ENCODE measurements at regions not wholly inside any gene's neighbourhood (a gene's known extent, or its start where the extent isn't known, plus 50 kb on each side); places are given as distances from the start of the nearest gene placed in this dataset.
A peak's percentile ranks its signal among the peaks of the same experiment; 100 is the strongest.

DNA sequence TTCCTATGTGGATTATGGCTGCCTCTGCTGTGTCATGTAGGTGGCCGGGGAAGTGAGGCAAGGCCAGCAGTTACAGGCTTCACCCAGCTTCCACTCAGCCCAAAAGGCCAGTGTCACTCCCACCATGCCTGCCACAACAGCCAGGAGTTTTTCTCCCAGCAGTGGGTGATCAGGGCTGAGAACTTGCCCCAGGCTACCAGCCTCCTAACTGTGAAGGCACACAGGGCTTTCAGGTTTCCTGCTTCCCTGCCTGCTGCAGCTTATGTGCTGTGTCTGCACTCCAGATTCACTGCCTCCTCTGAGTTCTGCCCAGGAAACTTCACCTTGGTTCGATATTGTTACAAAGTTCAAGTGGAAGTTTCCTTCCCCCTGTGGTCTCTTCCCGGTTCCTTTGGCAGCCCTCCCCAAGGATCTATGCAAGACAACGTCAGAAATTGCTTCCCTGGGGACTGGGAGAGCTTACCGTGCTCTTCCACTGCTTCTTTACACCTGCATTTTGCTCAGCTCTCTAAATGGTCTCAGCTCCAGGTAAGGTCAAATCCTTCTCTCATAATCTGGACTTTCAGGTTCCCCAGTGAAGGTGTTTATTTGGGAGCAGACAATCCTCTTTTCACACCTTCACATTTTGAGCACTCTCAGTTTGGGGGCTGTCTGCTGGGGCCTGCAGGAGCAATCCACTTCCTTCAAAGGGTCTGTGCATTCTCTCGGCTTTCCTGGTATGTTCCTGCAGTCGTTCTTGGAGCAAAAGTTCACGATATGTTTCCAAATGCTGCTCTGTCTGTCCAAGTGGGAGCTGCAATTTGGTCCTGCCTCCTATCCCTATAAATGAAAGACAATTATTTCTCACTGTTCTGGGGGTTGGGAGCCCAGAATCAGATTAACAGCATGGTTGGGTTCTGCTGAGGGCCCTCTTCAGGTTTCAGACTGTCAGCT is 1730.1 kb upstream of the PRR20A start:
- no peak for ATAC-seq (replicated peaks in 6 of 8)
- H3K27ac ChIP-seq, result no peak overlapping the region
- WGBS, 10 experiments, result 0 to 92% (median 59%) methylated on average over 1 to 6 of the region's 8 CpGs; no CpG with 5 or more reads in 1 of the 10 experiments
- in situ Hi-C loops (cut with MboI; ENCODE audit: low pct_unique_long_range_greater_than_20kb in 2 of 9, low sequenced_read_pairs in 9 of 9, unreplicated experiment in 9 of 9), result no loop called here
- H3K4me3 ChIP-seq, result no peak overlapping the region
- H3K4me1 ChIP-seq (replicated peaks in 1 of 2), result no peaks in the 10 kb centered on the region

DNA sequence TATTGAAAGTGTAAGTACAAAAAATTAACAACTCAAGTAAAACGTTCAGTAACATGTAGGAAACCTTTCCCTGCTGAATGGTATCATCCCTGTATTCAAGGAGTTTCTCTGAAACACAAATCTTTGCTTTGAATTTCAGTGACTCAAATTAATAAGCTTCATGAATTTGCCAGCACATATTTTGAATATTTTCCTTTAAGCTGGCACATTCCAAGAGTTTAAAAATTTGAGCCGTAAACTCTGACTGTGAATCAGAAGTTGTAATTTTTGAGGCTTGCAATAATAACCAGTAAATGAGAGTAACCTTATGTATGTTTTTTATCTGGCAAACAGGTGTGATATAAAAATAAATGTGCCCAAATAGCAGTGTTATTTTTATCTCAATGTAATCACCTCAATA is 1722.6 kb upstream of the PRR20A start:
- H3K27ac ChIP-seq, result no peak overlapping the region
- WGBS, 10 experiments, result 0 to 94% (median 40%) methylated on average over 1 to 2 of the region's 2 CpGs; no CpG with 5 or more reads in 1 of the 10 experiments
- ATAC-seq (replicated peaks in 6 of 8), result no peak
- H3K4me3 ChIP-seq, result no peak overlapping the region
- H3K4me1 ChIP-seq (replicated peaks in 1 of 2), result peaks cover 0 to 4% of the 10 kb centered on the region in 2 donors
- in situ Hi-C loops (cut with MboI; ENCODE audit: low pct_unique_long_range_greater_than_20kb in 2 of 9, low sequenced_read_pairs in 9 of 9, unreplicated experiment in 9 of 9), result no loop called here

DNA sequence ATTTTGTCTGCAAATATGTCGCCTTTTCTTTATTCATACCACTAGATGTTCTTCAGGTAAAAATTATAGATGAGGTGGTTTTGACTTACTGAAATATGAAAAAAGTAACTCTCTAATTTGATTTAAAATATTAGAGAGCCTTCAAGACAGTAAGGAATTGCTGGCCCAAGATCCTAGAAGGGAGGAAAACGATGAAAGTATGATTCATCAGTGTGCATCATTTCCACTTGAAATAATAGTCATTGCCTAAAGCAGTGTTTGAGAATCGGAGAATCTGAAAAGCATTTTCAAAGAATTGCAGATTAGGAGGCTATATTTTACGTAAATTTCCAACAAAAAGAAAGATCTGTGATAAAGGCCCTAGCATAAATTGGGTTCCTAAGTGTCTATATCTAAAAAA is 1707.9 kb upstream of the PRR20A start:
- Histone ChIP-seq H3K27ac (no peak overlapping the region), H3K4me1 (replicated peaks in 1 of 2) (peaks cover 0 to 4% of the 10 kb centered on the region in 2 donors), H3K4me3 (no peak overlapping the region)
- no peak for ATAC-seq (replicated peaks in 6 of 8)
- WGBS, 10 experiments, result 5 to 100% (median 60%) methylated on average over 1 to 4 of the region's 4 CpGs
- in situ Hi-C loops (cut with MboI; ENCODE audit: low pct_unique_long_range_greater_than_20kb in 2 of 9, low sequenced_read_pairs in 9 of 9, unreplicated experiment in 9 of 9), result no loop called here

DNA sequence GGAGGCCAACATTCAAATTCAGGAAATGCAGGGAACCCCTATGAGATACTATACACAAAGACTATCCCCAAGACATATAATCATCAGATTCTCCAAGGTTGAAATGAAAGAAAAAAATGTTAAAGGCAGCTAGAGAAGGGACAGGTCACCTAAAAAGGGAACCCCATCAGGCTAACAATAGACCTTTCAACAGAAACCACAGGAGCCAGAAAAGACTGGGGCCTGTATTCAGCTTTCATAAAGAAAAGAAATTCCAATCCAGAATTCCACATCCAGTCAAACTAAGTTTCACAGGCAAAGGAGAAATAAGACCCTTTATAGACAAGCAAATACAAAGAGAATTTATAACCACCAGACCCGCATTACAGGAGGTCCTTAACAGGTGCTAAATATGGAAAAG is 1703.6 kb upstream of the PRR20A start:
- no peak for ATAC-seq (replicated peaks in 6 of 8)
- Histone ChIP-seq H3K4me1 (replicated peaks in 1 of 2) (peaks cover 0 to 4% of the 10 kb centered on the region in 2 donors), H3K4me3 (no peak overlapping the region), H3K27ac (no peak overlapping the region)
- in situ Hi-C loops (cut with MboI; ENCODE audit: low pct_unique_long_range_greater_than_20kb in 2 of 9, low sequenced_read_pairs in 9 of 9, unreplicated experiment in 9 of 9), result no loop called here
- WGBS, 10 experiments, result 0 to 100% (median 29%) methylated on average over 1 of the region's 1 CpG; no CpG with 5 or more reads in 3 of the 10 experiments

DNA sequence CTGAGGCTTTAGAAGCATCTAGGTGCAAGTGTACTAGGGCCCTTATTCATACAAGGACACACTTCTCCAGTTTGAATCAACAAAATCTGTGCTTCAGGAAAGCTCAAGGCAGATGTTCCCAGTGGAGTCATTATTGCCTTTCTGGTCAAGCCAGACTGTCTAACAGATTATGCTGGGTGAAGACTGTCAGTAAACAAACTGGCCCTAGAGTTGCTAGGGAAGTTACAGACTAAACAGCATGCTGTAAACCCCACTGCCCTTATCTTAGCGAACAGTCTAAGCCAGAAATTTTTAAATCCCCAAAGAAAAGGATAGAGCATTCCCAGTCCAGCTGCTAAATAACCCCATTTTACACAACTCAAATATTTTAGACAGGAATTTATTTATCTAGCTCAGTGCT is 1701.3 kb upstream of the PRR20A start:
- H3K27ac ChIP-seq, result no peak overlapping the region
- H3K4me1 ChIP-seq (replicated peaks in 1 of 2), result peaks cover 0 to 4% of the 10 kb centered on the region in 2 donors
- 0 to 90% (median 0%) methylated on average over 1 of the region's 1 CpG; no CpG with 5 or more reads in 3 of the 10 experiments for WGBS, 10 experiments
- peak in 1 of 8 experiments; percentile 58 for ATAC-seq (replicated peaks in 6 of 8)
- no peak overlapping the region for H3K4me3 ChIP-seq
- in situ Hi-C loops (cut with MboI; ENCODE audit: low pct_unique_long_range_greater_than_20kb in 2 of 9, low sequenced_read_pairs in 9 of 9, unreplicated experiment in 9 of 9), result no loop called here

DNA sequence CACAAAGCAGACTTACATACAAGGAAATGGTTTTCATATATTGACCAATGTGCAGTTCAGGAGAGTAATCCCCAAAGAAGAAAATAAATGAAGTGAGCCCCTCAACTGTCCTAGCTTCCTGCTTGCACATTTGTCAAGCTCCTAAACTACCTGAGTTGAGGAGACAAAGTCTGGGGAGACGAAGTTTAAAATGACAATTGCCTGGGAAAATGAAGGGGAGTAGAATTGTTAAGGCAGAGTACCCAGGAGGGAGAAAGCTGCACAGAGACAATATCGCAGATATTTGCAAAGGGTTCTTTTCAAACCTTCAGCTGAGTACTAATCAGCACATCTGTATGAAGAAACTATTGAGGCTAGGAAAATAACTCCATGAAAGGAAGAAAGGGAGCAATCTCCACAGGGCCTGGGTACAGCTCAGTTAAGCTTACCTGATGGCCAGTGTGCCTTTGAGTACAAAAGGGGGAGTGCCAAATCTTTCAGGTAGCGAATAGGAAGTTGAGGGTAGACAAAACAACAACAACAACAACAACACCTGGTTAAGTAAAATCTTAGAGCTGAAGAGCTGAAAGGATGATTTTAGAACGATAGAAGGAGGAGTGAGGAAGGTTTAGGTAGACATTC is 1700.1 kb upstream of the PRR20A start:
- no peak overlapping the region for H3K4me3 ChIP-seq
- H3K4me1 ChIP-seq (replicated peaks in 1 of 2), result peaks cover 0 to 4% of the 10 kb centered on the region in 2 donors
- ATAC-seq (replicated peaks in 6 of 8), result no peak
- 11 to 90% (median 74%) methylated on average over 1 to 4 of the region's 4 CpGs; no CpG with 5 or more reads in 1 of the 10 experiments for WGBS, 10 experiments
- in situ Hi-C loops (cut with MboI; ENCODE audit: low pct_unique_long_range_greater_than_20kb in 2 of 9, low sequenced_read_pairs in 9 of 9, unreplicated experiment in 9 of 9), result no loop called here
- H3K27ac ChIP-seq, result no peak overlapping the region

DNA sequence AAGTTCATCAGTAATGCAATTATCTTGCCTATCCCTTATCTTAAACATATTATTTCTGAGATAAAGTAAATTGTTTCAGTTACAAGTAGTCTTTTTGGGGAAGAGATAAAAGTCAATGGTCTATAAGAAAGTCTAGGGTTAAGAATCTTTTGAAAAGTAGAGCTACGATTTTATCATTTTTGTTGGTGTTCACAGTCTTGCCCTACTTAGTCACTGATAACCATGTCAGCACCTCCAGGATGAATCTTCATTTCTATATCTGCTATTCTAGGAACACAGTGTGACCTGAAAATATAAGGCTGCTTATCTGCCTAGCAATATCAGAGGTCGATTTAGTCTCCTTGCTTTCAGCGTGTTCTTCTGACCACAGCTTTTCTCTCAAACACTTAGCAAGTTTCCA is 1676.5 kb upstream of the PRR20A start:
- in situ Hi-C loops (cut with MboI; ENCODE audit: low pct_unique_long_range_greater_than_20kb in 2 of 9, low sequenced_read_pairs in 9 of 9, unreplicated experiment in 9 of 9), result no loop called here
- H3K4me3 ChIP-seq, result no peak overlapping the region
- no peak overlapping the region for H3K27ac ChIP-seq
- H3K4me1 ChIP-seq (replicated peaks in 1 of 2), result no peaks in the 10 kb centered on the region
- 0 to 100% (median 83%) methylated on average over 1 to 3 of the region's 3 CpGs; no CpG with 5 or more reads in 1 of the 10 experiments for WGBS, 10 experiments
- no peak for ATAC-seq (replicated peaks in 6 of 8)

DNA sequence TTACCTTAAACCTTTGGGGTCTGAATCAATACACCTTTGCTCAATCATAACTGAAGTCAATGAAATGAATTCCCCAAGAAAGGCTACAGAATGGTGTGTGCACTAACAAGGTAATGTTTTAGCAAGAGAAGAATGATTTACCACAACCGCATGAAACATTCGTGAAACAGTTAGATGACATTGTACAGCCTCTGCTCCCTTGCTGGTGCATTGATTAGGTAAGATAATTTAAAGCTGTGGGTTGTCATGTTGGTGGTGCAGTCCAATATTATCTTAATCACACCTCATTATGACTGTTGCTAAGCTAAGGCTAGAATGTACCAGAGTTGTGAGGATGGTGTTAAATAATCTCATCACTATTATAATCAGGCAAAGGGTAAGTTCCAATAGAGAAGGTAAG is 1673.2 kb upstream of the PRR20A start:
- 0 to 82% (median 50%) methylated on average over 2 of the region's 2 CpGs; no CpG with 5 or more reads in 2 of the 10 experiments for WGBS, 10 experiments
- Histone ChIP-seq H3K4me1 (replicated peaks in 1 of 2) (no peaks in the 10 kb centered on the region), H3K27ac (no peak overlapping the region), H3K4me3 (no peak overlapping the region)
- ATAC-seq (replicated peaks in 6 of 8), result peak in 5 of 8 experiments; percentile 47 to 93 (median 64)
- in situ Hi-C loops (cut with MboI; ENCODE audit: low pct_unique_long_range_greater_than_20kb in 2 of 9, low sequenced_read_pairs in 9 of 9, unreplicated experiment in 9 of 9), result no loop called here

DNA sequence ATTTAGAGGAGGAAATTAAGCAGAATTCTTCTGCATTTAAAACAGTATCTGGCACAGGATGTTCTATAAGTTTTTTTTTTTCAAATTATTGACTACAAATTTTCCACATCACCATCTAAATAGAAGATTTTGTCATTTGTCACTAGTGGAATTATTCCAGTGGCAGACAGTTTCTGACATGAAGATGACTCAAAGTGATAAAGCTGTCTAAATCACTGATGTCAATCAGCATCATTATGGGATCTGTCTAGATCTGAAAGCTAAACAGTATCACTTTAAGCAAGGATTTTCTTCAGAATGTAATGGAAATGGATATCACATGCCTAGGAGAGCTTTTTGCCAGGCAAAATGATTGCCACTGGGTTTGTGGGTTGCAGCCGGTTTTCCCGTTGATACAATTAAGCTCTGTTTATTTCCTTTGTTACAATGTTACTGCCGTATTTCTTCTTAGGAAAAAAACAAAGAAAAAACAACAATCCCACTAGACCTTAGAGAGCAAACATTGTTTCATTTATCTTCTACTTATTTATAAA is 1657.0 kb upstream of the PRR20A start:
- H3K4me3 ChIP-seq, result no peak overlapping the region
- WGBS, 10 experiments, result 3 to 100% (median 92%) methylated on average over 2 to 3 of the region's 3 CpGs; no CpG with 5 or more reads in 1 of the 10 experiments
- no peak for ATAC-seq (replicated peaks in 6 of 8)
- H3K4me1 ChIP-seq (replicated peaks in 1 of 2), result no peaks in the 10 kb centered on the region
- in situ Hi-C loops (cut with MboI; ENCODE audit: low pct_unique_long_range_greater_than_20kb in 2 of 9, low sequenced_read_pairs in 9 of 9, unreplicated experiment in 9 of 9), result no loop called here
- H3K27ac ChIP-seq, result no peak overlapping the region

DNA sequence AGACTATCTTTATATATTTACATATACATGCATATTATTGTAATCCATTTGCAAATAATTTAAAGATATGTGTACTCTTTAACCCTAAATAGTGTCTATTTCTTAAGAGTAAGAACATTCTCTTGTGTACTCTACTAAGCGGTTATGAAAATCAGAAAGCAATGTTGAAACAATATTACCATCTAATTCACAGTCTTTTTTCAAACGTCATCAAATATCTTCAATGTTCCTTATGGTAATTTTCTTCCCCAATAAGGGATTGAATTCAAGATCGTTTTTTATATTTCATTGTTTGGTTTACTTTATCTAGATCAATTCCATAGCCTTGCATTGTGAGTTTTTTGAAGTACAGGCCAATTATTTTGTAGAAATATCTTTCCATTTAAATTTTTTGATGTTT is 1647.4 kb upstream of the PRR20A start:
- WGBS, 10 experiments, result 8 to 95% (median 82%) methylated on average over 3 of the region's 3 CpGs; no CpG with 5 or more reads in 1 of the 10 experiments
- in situ Hi-C loops (cut with MboI; ENCODE audit: low pct_unique_long_range_greater_than_20kb in 2 of 9, low sequenced_read_pairs in 9 of 9, unreplicated experiment in 9 of 9), result no loop called here
- H3K27ac ChIP-seq, result no peak overlapping the region
- peaks cover 0 to 3% of the 10 kb centered on the region in 2 donors for H3K4me1 ChIP-seq (replicated peaks in 1 of 2)
- no peak overlapping the region for H3K4me3 ChIP-seq
- no peak for ATAC-seq (replicated peaks in 6 of 8)

DNA sequence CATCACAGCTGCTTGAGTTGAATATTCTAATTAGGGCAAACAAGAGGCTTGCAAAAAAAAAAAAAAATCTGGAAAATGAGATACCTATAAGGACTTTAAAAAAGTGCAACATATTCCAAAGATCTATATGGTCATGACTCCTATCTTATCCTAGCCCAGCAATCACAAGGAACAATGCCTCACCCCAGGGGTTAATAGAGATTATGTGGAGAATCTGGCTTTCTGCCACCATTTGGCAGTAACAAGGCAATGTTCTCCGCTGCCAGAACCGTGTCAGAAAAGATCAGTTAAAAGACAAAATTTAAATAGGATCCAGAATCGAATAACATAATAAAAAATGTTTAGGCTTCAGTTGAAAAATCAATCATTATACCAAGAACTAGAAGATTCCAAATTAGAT is 1643.2 kb upstream of the PRR20A start:
- no peaks in the 10 kb centered on the region for H3K4me1 ChIP-seq (replicated peaks in 1 of 2)
- no peak for ATAC-seq (replicated peaks in 6 of 8)
- H3K4me3 ChIP-seq, result no peak overlapping the region
- in situ Hi-C loops (cut with MboI; ENCODE audit: low pct_unique_long_range_greater_than_20kb in 2 of 9, low sequenced_read_pairs in 9 of 9, unreplicated experiment in 9 of 9), result no loop called here
- H3K27ac ChIP-seq, result no peak overlapping the region
- WGBS, 10 experiments, result 0 to 100% (median 87%) methylated on average over 1 to 3 of the region's 3 CpGs

DNA sequence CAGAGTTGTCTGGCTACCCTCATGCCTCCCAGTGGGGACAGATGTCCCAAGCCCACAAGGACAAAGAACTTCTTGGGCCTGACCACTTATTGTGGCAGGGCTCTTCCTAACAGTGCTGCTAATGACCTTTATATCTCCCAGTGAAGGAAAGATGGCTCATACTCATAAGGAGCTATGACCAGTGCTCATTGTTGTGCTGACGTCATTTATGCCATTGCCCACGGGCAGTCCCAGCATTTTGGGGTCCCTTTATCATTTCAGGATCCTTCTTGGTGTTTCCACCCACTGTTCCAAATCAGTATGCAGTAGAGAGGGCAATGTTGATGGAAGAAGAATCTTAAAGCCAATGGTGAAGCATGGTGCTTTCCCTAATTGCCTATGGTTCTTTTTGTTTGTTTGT is 1640.0 kb upstream of the PRR20A start:
- Histone ChIP-seq H3K4me1 (replicated peaks in 1 of 2) (no peaks in the 10 kb centered on the region), H3K27ac (no peak overlapping the region), H3K4me3 (no peak overlapping the region)
- no peak for ATAC-seq (replicated peaks in 6 of 8)
- in situ Hi-C loops (cut with MboI; ENCODE audit: low pct_unique_long_range_greater_than_20kb in 2 of 9, low sequenced_read_pairs in 9 of 9, unreplicated experiment in 9 of 9), result no loop called here
- 18 to 100% (median 87%) methylated on average over 1 to 2 of the region's 2 CpGs; no CpG with 5 or more reads in 4 of the 10 experiments for WGBS, 10 experiments

DNA sequence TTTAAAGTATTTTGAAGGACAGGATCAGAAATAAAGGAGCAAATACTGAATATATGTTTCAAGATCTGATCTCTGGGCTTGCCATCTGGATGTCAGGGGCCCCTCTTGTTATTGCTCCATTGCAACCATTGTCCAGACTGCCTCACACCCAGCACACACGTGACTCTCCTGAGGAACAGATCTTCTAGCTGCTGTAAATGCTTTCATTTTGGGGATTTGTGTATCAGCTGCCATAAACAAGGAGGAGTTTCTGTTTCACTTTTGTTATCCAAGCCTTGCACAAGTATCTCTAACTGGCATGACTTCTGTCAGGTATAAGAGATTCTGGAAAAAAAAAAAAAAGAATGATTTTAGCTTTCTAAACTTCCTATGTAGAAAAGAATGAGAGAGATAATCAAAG is 1624.1 kb upstream of the PRR20A start:
- H3K4me1 ChIP-seq (replicated peaks in 1 of 2), result no peaks in the 10 kb centered on the region
- 0 to 25% (median 0%) methylated on average over 1 of the region's 1 CpG; no CpG with 5 or more reads in 4 of the 10 experiments for WGBS, 10 experiments
- ATAC-seq (replicated peaks in 6 of 8), result peak in 1 of 8 experiments; percentile 14
- in situ Hi-C loops (cut with MboI; ENCODE audit: low pct_unique_long_range_greater_than_20kb in 2 of 9, low sequenced_read_pairs in 9 of 9, unreplicated experiment in 9 of 9), result no loop called here
- H3K4me3 ChIP-seq, result no peak overlapping the region
- no peak overlapping the region for H3K27ac ChIP-seq

Measured in motor neuron (in vitro differentiated cells).